Parathyroid adenoma (tissue), 2 donors: ENCODE measurements at regions not wholly inside any gene's neighbourhood (a gene's known extent, or its start where the extent isn't known, plus 50 kb on each side); places are given as distances from the start of the nearest gene placed in this dataset.
"Not testable (repeated sequence)": the region's sequence is repeated elsewhere in the genome, so short reads cannot be mapped to it uniquely, and the experiment has no call there.

Experiments
- H2AFZ ChIP-seq: fragments of 300-600 bp; sonication (generic); one replicate; pipeline ENCODE4 v1.7.0; 2017; ENCODE audit warnings: antibody characterized with exemption, mild to moderate bottlenecking
- H3K27ac ChIP-seq: fragments of 300-600 bp; sonication (generic); one replicate; pipeline ENCODE4 v1.7.0; 2017
- H3K27me3 ChIP-seq: fragments of 300-600 bp; sonication (generic); one replicate; pipeline ENCODE4 v1.7.0; 2017; ENCODE audit warnings: low read length; ENCODE audit not compliant: control insufficient read depth, insufficient read depth
- H3K36me3 ChIP-seq: fragments of 300-600 bp; sonication (generic); one replicate; pipeline ENCODE4 v1.7.0; 2017; ENCODE audit warnings: low read length; ENCODE audit not compliant: control insufficient read depth, insufficient read depth
- H3K4me1 ChIP-seq: fragments of 300-600 bp; sonication (generic); one replicate; pipeline ENCODE4 v1.7.0; 2017; ENCODE audit warnings: control low read depth
- H3K4me2 ChIP-seq: fragments of 300-600 bp; sonication (generic); one replicate; pipeline ENCODE4 v1.7.0; 2017; ENCODE audit warnings: low read length
- H3K4me3 ChIP-seq: fragments of 300-600 bp; sonication (generic); one replicate; pipeline ENCODE4 v1.7.0; 2017; ENCODE audit warnings: low read depth, low read length
- H3K79me2 ChIP-seq: fragments of 300-600 bp; sonication (generic); one replicate; pipeline ENCODE4 v1.7.0; 2017; ENCODE audit warnings: control low read depth
- H3K9ac ChIP-seq: fragments of 300-600 bp; sonication (generic); one replicate; pipeline ENCODE4 v1.7.0; 2017; ENCODE audit warnings: mild to moderate bottlenecking
- H3K9me3 ChIP-seq: fragments of 300-600 bp; sonication (generic); one replicate; pipeline ENCODE4 v1.7.0; 2017; ENCODE audit warnings: low read length; ENCODE audit not compliant: control insufficient read depth
- TF ChIP-seq, protein P1 (sequence below): fragments of 300-600 bp; sonication (generic); IDR thresholded peaks from one replicate; pipeline ENCODE4 v1.7.0; 2017; ENCODE audit warnings: antibody characterized with exemption, mild to moderate bottlenecking
- donor health status: primary hyperparathyroidism.

DNA sequence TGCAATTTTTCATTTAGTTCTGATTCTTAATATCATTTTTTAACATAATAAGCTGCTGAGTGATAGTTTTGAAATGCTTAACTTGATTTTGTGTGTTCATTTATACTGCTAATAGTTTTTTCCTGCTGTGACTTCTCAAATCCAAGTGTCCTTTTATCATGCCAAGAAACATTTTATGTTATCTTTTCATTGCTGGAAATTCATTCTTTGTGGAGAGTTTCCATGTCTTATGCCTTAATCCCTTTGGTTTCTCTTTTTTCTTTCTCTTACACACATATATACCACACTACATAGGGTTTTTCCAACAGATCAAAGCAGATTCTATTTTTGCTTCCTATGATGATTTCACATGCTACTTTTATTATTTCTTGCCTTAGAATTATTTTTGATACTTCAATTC is 981.1 kb downstream of the SLC6A15 start:
- no peaks in the 10 kb centered on the region for H3K9me3 ChIP-seq
- H3K27ac ChIP-seq: no peak overlapping the region
- H3K27me3 ChIP-seq: no peaks in the 10 kb centered on the region
- no peak overlapping the region for H3K4me2 ChIP-seq
- TF ChIP-seq, protein P1, sequence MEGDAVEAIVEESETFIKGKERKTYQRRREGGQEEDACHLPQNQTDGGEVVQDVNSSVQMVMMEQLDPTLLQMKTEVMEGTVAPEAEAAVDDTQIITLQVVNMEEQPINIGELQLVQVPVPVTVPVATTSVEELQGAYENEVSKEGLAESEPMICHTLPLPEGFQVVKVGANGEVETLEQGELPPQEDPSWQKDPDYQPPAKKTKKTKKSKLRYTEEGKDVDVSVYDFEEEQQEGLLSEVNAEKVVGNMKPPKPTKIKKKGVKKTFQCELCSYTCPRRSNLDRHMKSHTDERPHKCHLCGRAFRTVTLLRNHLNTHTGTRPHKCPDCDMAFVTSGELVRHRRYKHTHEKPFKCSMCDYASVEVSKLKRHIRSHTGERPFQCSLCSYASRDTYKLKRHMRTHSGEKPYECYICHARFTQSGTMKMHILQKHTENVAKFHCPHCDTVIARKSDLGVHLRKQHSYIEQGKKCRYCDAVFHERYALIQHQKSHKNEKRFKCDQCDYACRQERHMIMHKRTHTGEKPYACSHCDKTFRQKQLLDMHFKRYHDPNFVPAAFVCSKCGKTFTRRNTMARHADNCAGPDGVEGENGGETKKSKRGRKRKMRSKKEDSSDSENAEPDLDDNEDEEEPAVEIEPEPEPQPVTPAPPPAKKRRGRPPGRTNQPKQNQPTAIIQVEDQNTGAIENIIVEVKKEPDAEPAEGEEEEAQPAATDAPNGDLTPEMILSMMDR: no peak
- no peaks in the 10 kb centered on the region for H3K36me3 ChIP-seq
- no peak overlapping the region for H3K4me3 ChIP-seq
- no peak overlapping the region for H3K9ac ChIP-seq
- H2AFZ ChIP-seq: no peak overlapping the region
- no peaks in the 10 kb centered on the region for H3K4me1 ChIP-seq
- no peaks in the 10 kb centered on the region for H3K79me2 ChIP-seq

GRCh38 chr12:83929792-83930191 is 982.8 kb downstream of the SLC6A15 start:
- not testable (repeated sequence) for H3K9me3 ChIP-seq, H3K27me3 ChIP-seq, H3K4me2 ChIP-seq, H3K79me2 ChIP-seq, H3K36me3 ChIP-seq, H3K27ac ChIP-seq, H3K4me1 ChIP-seq, H2AFZ ChIP-seq, H3K9ac ChIP-seq, H3K4me3 ChIP-seq

- H3K27me3 ChIP-seq: no peaks in the 10 kb centered on the region
- no peak overlapping the region for H3K9ac ChIP-seq
- H2AFZ ChIP-seq: no peak overlapping the region
These were observed 991.6 kb downstream of the SLC6A15 start for GRCh38 chr12:83920821-83921547.

GRCh38 chr12:83919081-83919480 is 993.5 kb downstream of the SLC6A15 start:
- TF ChIP-seq, protein P1: no peak
- Histone ChIP-seq H3K27me3 (no peaks in the 10 kb centered on the region), H3K9ac (no peak overlapping the region), H3K9me3 (no peaks in the 10 kb centered on the region), H3K27ac (no peak overlapping the region), H3K4me2 (no peak overlapping the region), H2AFZ (no peak overlapping the region), H3K4me1 (no peaks in the 10 kb centered on the region), H3K36me3 (no peaks in the 10 kb centered on the region), H3K4me3 (no peak overlapping the region), H3K79me2 (no peaks in the 10 kb centered on the region)

More at GRCh38 chr12:83920821-83921547, 991.6 kb downstream of the SLC6A15 start:
- Histone ChIP-seq H3K4me1 (no peaks in the 10 kb centered on the region), H3K79me2 (no peaks in the 10 kb centered on the region), H3K4me3 (no peak overlapping the region), H3K4me2 (no peak overlapping the region), H3K27ac (no peak overlapping the region), H3K36me3 (no peaks in the 10 kb centered on the region), H3K9me3 (no peaks in the 10 kb centered on the region)
- TF ChIP-seq, protein P1: no peak

GRCh38 chr12:83904175-83904574 is 1008.4 kb downstream of the SLC6A15 start:
- Histone ChIP-seq H3K4me1 (no peaks in the 10 kb centered on the region), H3K9ac (no peak overlapping the region)

More at GRCh38 chr12:83904175-83904574, 1008.4 kb downstream of the SLC6A15 start:
- no peak overlapping the region for H2AFZ ChIP-seq
- TF ChIP-seq, protein P1: no peak
- H3K27ac ChIP-seq: no peak overlapping the region
- no peak overlapping the region for H3K4me2 ChIP-seq
- H3K36me3 ChIP-seq: no peaks in the 10 kb centered on the region
- no peak overlapping the region for H3K4me3 ChIP-seq
- H3K27me3 ChIP-seq: no peaks in the 10 kb centered on the region
- no peaks in the 10 kb centered on the region for H3K79me2 ChIP-seq
- no peaks in the 10 kb centered on the region for H3K9me3 ChIP-seq
